ENCODE measurements at regions not wholly inside any gene's neighbourhood (a gene's known extent, or its start where the extent isn't known, plus 50 kb on each side); places are given as distances from the start of the nearest gene placed in this dataset.

DNA sequence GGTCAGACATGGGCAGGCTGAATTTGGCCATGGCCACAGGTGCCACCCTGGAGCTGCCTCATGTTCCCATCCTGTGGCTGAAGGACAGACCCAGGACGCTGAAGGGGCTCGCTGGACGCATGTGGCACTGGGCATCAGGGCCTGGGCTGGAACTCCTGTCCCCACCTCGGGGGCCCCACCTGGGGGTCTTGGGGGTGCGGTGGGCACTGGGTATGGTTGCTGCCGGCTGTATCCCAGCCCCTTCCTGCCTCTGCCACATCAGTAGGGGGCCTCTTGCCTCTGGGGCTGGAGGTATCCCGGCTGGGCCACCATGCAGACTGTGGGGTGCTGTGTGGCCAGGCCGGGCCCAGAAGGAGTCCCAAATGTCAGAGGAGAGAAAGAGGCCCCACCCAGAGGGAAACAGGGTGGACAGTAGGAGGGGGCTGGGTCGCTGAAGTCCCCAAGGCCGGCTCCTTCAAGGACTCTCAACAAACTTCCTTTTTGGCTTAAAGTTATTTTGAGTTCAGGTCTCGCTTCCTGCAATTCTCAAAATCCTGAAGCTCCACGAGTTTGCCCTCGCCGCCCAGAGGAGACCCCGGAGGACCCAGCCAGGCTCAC is 78.7 kb downstream of the SIK1 start:
- ATAC-seq (no peak), DNase-seq (no peak)
- no peaks in the 10 kb centered on the region for H3K27me3 Mint-ChIP-seq
- no peaks in the 10 kb centered on the region for H3K36me3 Mint-ChIP-seq (ENCODE audit: low read depth)
- ChIA-PET CTCF (no interaction called here), POLR2A (no interaction called here)
- no peak overlapping the region for H3K4me3 Mint-ChIP-seq
- TF ChIP-seq, protein P1, sequence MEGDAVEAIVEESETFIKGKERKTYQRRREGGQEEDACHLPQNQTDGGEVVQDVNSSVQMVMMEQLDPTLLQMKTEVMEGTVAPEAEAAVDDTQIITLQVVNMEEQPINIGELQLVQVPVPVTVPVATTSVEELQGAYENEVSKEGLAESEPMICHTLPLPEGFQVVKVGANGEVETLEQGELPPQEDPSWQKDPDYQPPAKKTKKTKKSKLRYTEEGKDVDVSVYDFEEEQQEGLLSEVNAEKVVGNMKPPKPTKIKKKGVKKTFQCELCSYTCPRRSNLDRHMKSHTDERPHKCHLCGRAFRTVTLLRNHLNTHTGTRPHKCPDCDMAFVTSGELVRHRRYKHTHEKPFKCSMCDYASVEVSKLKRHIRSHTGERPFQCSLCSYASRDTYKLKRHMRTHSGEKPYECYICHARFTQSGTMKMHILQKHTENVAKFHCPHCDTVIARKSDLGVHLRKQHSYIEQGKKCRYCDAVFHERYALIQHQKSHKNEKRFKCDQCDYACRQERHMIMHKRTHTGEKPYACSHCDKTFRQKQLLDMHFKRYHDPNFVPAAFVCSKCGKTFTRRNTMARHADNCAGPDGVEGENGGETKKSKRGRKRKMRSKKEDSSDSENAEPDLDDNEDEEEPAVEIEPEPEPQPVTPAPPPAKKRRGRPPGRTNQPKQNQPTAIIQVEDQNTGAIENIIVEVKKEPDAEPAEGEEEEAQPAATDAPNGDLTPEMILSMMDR (IDR thresholded peaks at IDR 0.05): no peak
- intact Hi-C loops (cut with micrococcal nuclease): no loop called here
- H3K9me3 Mint-ChIP-seq: no peaks in the 10 kb centered on the region
- H3K4me1 Mint-ChIP-seq (ENCODE audit: low read depth): peaks cover 10% of the 10 kb centered on the region
- H3K27ac Mint-ChIP-seq: no peak overlapping the region

DNA sequence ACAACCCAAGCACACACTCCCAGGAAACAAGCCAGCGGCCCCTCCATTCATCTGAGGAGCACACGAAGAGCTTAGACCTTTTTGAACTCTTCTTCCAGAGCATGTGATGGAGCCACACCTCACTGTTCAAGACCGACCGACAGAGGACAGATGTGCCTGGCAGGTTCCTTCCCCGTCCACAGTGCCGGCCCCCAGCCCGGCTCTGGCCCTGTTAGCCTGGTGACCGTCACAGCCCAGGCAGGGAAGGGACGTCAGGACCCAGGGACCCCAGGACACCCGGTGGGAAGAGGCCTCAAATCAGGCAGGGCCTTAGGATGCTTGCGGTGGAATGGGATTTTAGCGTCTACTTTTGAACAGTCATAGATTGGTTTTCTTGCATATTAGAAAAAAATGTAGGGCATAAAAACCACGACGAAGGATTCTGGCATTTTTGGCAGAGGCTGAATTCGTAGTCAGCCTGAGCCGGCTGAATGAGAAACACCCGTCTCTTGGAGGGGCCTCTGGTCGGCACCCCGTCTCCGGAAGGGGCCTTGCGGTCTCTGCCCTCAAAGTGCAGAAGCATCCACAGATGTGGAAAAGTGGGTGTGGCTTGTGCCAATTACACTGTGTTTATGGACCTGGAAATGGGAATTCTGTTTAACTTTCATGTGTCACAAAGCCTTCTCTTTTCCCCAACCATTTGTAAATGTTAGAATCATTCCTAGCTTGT is 79.3 kb downstream of the SIK1 start:
- no peaks in the 10 kb centered on the region for H3K27me3 Mint-ChIP-seq
- ChIA-PET POLR2A (no interaction called here), CTCF (no interaction called here)
- intact Hi-C loops (cut with micrococcal nuclease): no loop called here
- no peaks in the 10 kb centered on the region for H3K36me3 Mint-ChIP-seq (ENCODE audit: low read depth)
- H3K27ac Mint-ChIP-seq: no peak overlapping the region
- ATAC-seq: no peak
- DNase-seq: no peak
- TF ChIP-seq, protein P1 (IDR thresholded peaks at IDR 0.05): no peak
- peaks cover 4% of the 10 kb centered on the region for H3K4me1 Mint-ChIP-seq (ENCODE audit: low read depth)
- no peaks in the 10 kb centered on the region for H3K9me3 Mint-ChIP-seq
- no peak overlapping the region for H3K4me3 Mint-ChIP-seq

DNA sequence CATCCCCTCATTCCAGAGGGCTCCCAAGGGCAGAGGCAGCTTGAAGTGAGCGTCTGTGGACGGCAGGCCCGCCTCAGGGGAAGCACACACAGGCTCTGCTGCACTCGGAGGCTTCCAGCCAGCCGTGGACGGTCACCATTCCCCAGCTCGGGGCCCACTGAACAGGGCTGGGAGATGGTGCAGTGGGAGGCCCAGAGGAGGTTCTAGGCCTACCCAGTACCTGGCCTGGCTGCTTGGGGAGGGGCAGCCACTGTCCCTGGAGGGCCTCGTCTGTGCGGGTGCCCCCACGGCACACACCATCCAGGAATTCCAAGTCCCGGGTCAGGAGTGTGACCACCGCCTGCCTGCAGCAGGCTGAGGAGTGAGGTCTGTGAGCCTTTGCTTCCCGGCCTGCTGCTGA is 80.4 kb downstream of the SIK1 start:
- ATAC-seq (no peak), DNase-seq (no peak)
- Mint-ChIP-seq H3K36me3 (ENCODE audit: low read depth) (no peaks in the 10 kb centered on the region), H3K4me3 (no peak overlapping the region), H3K27ac (peak overlapping the region; percentile 38), H3K27me3 (no peaks in the 10 kb centered on the region), H3K4me1 (ENCODE audit: low read depth) (peaks cover 3% of the 10 kb centered on the region), H3K9me3 (no peaks in the 10 kb centered on the region)
- CTCF ChIA-PET: no interaction called here
- TF ChIP-seq, protein P1 (IDR thresholded peaks at IDR 0.05): no peak
- POLR2A ChIA-PET: no interaction called here
- intact Hi-C loops (cut with micrococcal nuclease): no loop called here

DNA sequence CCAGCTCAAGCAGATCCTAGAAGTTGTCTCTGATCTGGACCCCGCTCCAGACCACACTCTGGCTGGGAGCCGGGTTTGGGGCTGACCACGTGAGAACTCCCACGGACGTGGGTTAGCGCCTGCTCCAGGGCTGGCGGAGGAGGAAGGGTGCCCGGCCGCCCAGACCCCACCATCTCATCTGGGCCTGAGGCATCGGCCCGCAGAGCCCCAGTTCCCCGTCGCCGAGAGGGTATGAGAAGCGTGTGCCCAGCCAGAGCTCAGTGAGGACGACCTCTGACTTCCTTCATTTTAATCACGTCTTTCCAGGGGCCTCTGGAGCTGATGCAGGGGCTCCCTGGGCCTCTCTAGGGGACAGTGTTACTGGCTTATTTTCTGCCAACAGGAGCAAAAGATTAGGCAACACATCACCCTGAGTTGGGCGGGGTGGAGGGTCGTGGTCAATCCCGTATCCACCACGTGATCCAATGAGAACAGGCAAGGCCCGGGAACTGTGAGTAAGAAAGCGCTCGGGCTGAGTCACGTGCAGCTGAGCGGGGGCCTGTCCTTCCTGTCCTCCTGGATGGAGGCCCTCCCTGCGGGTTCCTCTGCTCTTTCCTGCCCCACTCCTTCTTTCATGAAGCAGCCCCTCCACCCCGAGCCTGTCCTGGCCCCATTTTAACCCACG is 81.1 kb downstream of the SIK1 start:
- TF ChIP-seq, protein P1 (IDR thresholded peaks at IDR 0.05): no peak
- intact Hi-C loops (cut with micrococcal nuclease): no loop called here
- no peaks in the 10 kb centered on the region for H3K36me3 Mint-ChIP-seq (ENCODE audit: low read depth)
- ChIA-PET CTCF (no interaction called here), POLR2A (no interaction called here)
- H3K27ac Mint-ChIP-seq: peak overlapping the region; percentile 38
- no peak overlapping the region for H3K4me3 Mint-ChIP-seq
- DNase-seq: peak; percentile 70
- ATAC-seq: peak; percentile 79
- H3K4me1 Mint-ChIP-seq (ENCODE audit: low read depth): peaks cover 3% of the 10 kb centered on the region
- H3K9me3 Mint-ChIP-seq: no peaks in the 10 kb centered on the region
- no peaks in the 10 kb centered on the region for H3K27me3 Mint-ChIP-seq

DNA sequence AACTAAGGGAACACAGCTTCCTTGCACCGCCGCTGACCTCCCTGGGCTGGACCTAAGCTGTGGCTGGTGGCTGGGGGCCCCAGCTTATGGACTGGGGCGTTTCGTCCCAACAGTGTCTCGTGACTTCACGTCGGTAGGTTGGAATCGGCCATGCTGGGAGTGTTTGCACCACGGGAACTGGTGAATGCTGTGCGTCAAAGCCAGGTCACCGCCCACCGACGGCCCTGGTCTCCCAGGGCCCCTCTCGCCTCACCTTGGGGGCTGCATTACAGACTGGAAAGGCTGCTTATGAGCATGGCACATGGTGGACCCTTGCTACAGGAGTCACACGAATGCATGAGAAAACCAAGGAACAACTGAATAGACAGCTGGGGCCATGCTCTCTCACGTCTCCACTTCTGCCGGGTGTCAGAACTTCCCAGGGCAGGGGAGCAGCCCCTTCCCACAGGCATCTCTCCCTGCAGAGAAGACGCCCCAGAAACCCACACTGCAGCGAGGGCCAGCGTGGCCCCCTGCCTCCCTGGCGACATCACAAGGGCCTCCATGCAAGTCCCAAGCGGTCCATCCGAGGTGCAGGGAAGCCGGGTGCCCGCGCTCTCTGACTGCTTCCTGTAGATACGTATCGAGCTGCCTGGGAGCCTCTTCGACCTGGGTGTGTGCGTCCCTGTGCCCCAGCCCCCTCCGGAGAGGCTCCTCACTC is 81.7 kb downstream of the SIK1 start:
- ATAC-seq (no peak), DNase-seq (no peak)
- POLR2A ChIA-PET: no interaction called here
- CTCF ChIA-PET: no interaction called here
- no peaks in the 10 kb centered on the region for H3K9me3 Mint-ChIP-seq
- peaks cover 3% of the 10 kb centered on the region for H3K4me1 Mint-ChIP-seq (ENCODE audit: low read depth)
- no peaks in the 10 kb centered on the region for H3K27me3 Mint-ChIP-seq
- no peaks in the 10 kb centered on the region for H3K36me3 Mint-ChIP-seq (ENCODE audit: low read depth)
- no peak overlapping the region for H3K4me3 Mint-ChIP-seq
- TF ChIP-seq, protein P1 (IDR thresholded peaks at IDR 0.05): no peak
- no peak overlapping the region for H3K27ac Mint-ChIP-seq
- intact Hi-C loops (cut with micrococcal nuclease): no loop called here

Measured in activated CD8-positive, alpha-beta T cell treated with anti-CD3 and anti-CD28 coated beads for 36 hours (primary cell).